ENCODE measurements at regions not wholly inside any gene's neighbourhood (a gene's known extent, or its start where the extent isn't known, plus 50 kb on each side); places are given as distances from the start of the nearest gene placed in this dataset.

DNA sequence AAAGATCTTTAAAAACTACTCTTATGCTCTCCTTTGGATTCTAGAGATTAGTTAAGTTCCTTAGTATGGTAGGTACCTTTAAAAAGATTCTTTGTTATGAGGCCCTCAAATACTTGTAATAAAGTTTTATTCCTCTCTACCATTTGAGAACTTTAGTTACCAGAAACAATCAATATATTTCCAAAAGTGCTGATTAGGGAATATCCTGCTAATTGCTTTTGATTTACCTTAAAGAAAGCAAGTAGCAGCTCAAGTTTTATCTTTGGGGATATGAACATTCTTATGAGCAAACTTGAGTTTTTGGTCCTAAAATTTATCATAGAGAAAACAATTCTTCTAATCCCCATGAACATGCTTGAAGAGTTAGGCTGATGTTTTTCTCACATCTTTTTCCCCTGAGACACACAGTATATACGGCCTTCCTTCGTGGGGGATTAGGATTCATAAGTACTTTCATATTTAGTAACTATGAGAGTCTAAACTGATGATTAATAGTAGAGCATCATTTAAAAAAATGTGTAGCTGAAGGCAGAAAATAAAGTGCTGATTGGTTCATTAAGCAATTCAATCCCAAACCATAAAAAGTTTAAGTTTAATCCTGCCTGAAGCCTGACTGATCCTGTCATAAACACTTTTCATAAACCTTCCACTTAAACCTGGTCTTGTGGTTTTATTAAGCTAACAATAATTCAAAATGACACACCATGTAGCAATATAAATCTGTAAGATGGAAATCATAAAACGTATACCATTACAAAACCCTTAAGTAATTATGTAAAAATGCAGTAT is 380.5 kb upstream of the FBXO33 start:
- TF ChIP-seq, protein P1, sequence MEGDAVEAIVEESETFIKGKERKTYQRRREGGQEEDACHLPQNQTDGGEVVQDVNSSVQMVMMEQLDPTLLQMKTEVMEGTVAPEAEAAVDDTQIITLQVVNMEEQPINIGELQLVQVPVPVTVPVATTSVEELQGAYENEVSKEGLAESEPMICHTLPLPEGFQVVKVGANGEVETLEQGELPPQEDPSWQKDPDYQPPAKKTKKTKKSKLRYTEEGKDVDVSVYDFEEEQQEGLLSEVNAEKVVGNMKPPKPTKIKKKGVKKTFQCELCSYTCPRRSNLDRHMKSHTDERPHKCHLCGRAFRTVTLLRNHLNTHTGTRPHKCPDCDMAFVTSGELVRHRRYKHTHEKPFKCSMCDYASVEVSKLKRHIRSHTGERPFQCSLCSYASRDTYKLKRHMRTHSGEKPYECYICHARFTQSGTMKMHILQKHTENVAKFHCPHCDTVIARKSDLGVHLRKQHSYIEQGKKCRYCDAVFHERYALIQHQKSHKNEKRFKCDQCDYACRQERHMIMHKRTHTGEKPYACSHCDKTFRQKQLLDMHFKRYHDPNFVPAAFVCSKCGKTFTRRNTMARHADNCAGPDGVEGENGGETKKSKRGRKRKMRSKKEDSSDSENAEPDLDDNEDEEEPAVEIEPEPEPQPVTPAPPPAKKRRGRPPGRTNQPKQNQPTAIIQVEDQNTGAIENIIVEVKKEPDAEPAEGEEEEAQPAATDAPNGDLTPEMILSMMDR (IDR thresholded peaks at IDR 0.05; ENCODE audit: insufficient read depth, low read length, poor library complexity, severe bottlenecking): no peak
- H3K4me3 ChIP-seq (replicated peaks; ENCODE audit: low read depth, low read length): no peak overlapping the region
- H3K36me3 ChIP-seq (ENCODE audit: control insufficient read depth, insufficient read depth, low read length): no peaks in the 10 kb centered on the region
- no peak for DNase-seq (ENCODE audit: extremely low read depth, insufficient read length)
- H3K27me3 ChIP-seq (replicated peaks; ENCODE audit: control insufficient read depth, insufficient read depth, low read length): no peaks in the 10 kb centered on the region

DNA sequence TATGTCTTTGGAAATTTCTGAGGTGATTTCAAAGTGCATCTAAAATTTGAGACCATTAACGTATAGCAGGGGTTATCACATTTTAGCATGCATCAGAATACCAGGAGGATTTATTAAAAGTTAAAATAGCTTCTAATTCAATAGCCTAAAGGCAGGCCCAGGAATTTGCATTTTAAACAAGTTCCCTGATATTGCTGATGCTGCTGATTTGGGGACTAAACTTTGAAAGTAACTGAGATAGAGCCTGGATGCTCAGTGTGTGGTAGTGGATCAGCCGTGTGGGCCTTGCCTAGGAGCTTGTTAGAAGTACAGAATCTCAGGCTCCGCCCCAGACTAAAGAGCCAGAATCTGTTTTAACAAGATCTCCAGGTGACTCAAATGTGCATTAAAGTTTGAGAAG is 375.0 kb upstream of the FBXO33 start:
- TF ChIP-seq, protein P1 (IDR thresholded peaks at IDR 0.05; ENCODE audit: insufficient read depth, low read length, poor library complexity, severe bottlenecking): no peak
- Histone ChIP-seq H3K4me3 (replicated peaks; ENCODE audit: low read depth, low read length) (no peak overlapping the region), H3K36me3 (ENCODE audit: control insufficient read depth, insufficient read depth, low read length) (no peaks in the 10 kb centered on the region), H3K27me3 (replicated peaks; ENCODE audit: control insufficient read depth, insufficient read depth, low read length) (no peaks in the 10 kb centered on the region)
- DNase-seq (ENCODE audit: extremely low read depth, insufficient read length): no peak

DNA sequence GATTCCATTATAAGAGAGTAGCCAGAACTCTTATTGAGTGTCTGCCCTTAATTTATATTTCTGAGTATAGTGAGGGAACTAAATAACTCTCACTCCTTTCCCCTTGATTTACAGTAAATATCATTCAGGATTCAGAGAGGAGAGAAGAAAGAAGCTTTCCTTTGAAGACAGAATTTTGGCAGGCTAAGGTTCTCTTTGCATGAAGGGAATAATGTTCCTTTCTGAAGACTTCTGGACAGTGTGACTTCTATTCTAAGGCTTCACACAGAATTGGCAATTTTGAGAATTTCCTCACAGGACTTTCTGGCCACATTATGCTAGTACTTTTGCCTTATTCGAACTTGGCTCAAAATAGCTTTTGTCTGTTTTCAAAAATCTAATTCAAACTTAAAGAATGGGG is 352.2 kb upstream of the FBXO33 start:
- H3K4me3 ChIP-seq (replicated peaks; ENCODE audit: low read depth, low read length): no peak overlapping the region
- no peaks in the 10 kb centered on the region for H3K27me3 ChIP-seq (replicated peaks; ENCODE audit: control insufficient read depth, insufficient read depth, low read length)
- TF ChIP-seq, protein P1 (IDR thresholded peaks at IDR 0.05; ENCODE audit: insufficient read depth, low read length, poor library complexity, severe bottlenecking): no peak
- no peaks in the 10 kb centered on the region for H3K36me3 ChIP-seq (ENCODE audit: control insufficient read depth, insufficient read depth, low read length)
- no peak for DNase-seq (ENCODE audit: extremely low read depth, insufficient read length)

DNA sequence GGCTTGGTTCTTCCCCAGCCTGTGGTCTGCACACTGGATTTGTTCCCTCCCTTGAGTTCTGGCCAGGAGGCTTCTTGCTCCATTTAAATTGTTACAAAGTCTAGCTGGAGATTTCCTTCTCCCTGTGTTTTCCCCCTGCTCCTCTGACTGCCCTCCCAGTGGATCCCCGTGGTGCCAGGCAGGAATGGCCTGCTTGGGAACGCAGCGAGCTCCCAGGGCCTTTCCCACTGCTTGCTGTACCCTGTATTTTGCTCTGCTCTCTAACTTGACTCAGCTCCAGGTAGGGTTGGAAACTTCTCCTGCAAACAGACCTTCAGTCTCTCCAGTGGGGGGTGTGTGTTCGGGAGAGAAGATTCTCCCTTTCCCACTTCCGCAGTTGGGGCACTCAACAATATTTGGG is 349.2 kb upstream of the FBXO33 start:
- Histone ChIP-seq H3K36me3 (ENCODE audit: control insufficient read depth, insufficient read depth, low read length) (no peaks in the 10 kb centered on the region), H3K27me3 (replicated peaks; ENCODE audit: control insufficient read depth, insufficient read depth, low read length) (no peaks in the 10 kb centered on the region), H3K4me3 (replicated peaks; ENCODE audit: low read depth, low read length) (no peak overlapping the region)
- TF ChIP-seq, protein P1 (IDR thresholded peaks at IDR 0.05; ENCODE audit: insufficient read depth, low read length, poor library complexity, severe bottlenecking): no peak
- no peak for DNase-seq (ENCODE audit: extremely low read depth, insufficient read length)

DNA sequence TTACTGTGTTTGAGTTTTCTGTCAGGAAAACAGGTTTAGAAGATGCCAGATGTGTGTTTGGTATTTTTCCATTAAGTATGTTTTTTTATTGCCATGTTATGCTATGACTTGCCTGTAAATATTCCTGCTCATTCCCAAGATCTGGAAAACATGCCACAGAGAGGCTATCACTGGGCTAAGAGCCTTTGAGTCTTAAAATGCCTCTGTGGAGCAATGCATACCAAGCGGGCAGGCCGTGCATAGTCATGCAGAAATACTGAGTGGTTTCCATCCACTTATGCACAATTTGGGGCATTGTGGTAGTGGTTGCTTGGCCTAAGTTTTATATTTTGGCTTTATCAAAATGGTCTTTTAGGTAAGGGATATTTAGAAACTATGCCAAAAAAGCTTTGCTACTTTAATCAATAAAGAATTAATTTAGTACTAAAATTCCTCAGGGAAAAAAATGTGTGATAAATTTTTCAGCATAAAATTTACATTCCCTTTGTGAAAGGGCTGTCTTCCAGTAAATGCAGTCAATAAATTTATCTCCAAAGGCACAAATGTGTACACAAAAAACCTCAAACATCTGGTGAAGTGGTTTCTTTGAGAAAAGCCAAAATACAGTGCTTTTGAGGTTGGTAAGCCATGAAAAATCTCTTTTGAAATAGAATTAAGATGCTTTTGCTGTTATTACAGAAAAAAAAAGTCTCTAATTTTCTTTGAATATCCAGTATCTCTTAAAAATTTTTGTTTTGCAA is 341.3 kb upstream of the FBXO33 start:
- no peaks in the 10 kb centered on the region for H3K27me3 ChIP-seq (replicated peaks; ENCODE audit: control insufficient read depth, insufficient read depth, low read length)
- TF ChIP-seq, protein P1 (IDR thresholded peaks at IDR 0.05; ENCODE audit: insufficient read depth, low read length, poor library complexity, severe bottlenecking): no peak
- no peak for DNase-seq (ENCODE audit: extremely low read depth, insufficient read length)
- no peak overlapping the region for H3K4me3 ChIP-seq (replicated peaks; ENCODE audit: low read depth, low read length)
- H3K36me3 ChIP-seq (ENCODE audit: control insufficient read depth, insufficient read depth, low read length): no peaks in the 10 kb centered on the region

Data from GM06990 (cell line).